ENCODE measurements at regions not wholly inside any gene's neighbourhood (a gene's known extent, or its start where the extent isn't known, plus 50 kb on each side); places are given as distances from the start of the nearest gene placed in this dataset.

- TF ChIP-seq POLR2A (IDR thresholded peaks at IDR 0.05) (no peak), CTCF (IDR thresholded peaks at IDR 0.05) (no peak), POLR2AphosphoS5 (IDR thresholded peaks at IDR 0.05) (no peak), EP300 (IDR thresholded peaks at IDR 0.05; ENCODE audit: low read depth) (no peak)
Observed at GRCh38 chr3:22040150-22040549, 289.1 kb upstream of the ZNF385D start.
